ENCODE measurements at regions not wholly inside any gene's neighbourhood (a gene's known extent, or its start where the extent isn't known, plus 50 kb on each side); places are given as distances from the start of the nearest gene placed in this dataset.

GRCh38 chr13:23007426-23007825, 173.4 kb upstream of the SGCG start:
- POLR2A ChIA-PET (ENCODE audit: unreplicated experiment), result no interaction called here

More at GRCh38 chr13:23007426-23007825, 173.4 kb upstream of the SGCG start:
- Histone ChIP-seq H3K14ac (replicated peaks; ENCODE audit: low read depth, low read length) (no peak overlapping the region), H3K27me3 (ENCODE audit: control insufficient read depth, insufficient read depth, low read length) (no peaks in the 10 kb centered on the region), H2AK5ac (ENCODE audit: low read depth, low read length) (no peak overlapping the region), H2AFZ (replicated peaks; ENCODE audit: low read length, poor library complexity) (no peak overlapping the region), H3K79me1 (ENCODE audit: low read depth in 1 of 2, low read length in 2 of 2) (no peaks in the 10 kb centered on the region), H2BK20ac (ENCODE audit: low read depth, low read length) (no peak overlapping the region), H3K56ac (ENCODE audit: extremely low read depth, insufficient read depth, low read length) (no peak overlapping the region), H4K8ac (ENCODE audit: low read depth in 2 of 2, low read length in 2 of 2) (no peak overlapping the region), H3K27ac (ENCODE audit: insufficient read depth, low read length) (no peak overlapping the region), H3K9me1 (ENCODE audit: insufficient read depth, low read length) (no peaks in the 10 kb centered on the region), H3K4ac (ENCODE audit: low read depth, low read length) (no peak overlapping the region), H2BK15ac (ENCODE audit: low read depth, low read length) (no peak overlapping the region), H2BK120ac (ENCODE audit: low read depth, low read length) (no peak overlapping the region), H3K4me1 (ENCODE audit: control insufficient read depth, insufficient read depth, low read length) (no peaks in the 10 kb centered on the region), H2BK5ac (ENCODE audit: low read depth, low read length, poor library complexity, severe bottlenecking) (no peak overlapping the region), H4K91ac (ENCODE audit: insufficient read depth, low read depth, low read length) (no peak overlapping the region), H2AK9ac (replicated peaks; ENCODE audit: low read depth, low read length, poor library complexity) (no peak overlapping the region), H4K5ac (ENCODE audit: low read depth, low read length) (no peak overlapping the region), H3K9me3 (ENCODE audit: control insufficient read depth, insufficient read depth, low read length) (no peaks in the 10 kb centered on the region), H3K9ac (ENCODE audit: low read depth, low read length) (no peak overlapping the region), H3K23ac (ENCODE audit: low read depth, low read length) (no peak overlapping the region), H4K20me1 (ENCODE audit: insufficient read depth, low read length) (no peaks in the 10 kb centered on the region), H3K18ac (ENCODE audit: low read depth, low read length) (no peak overlapping the region), H3K36me3 (ENCODE audit: control insufficient read depth, insufficient read depth, low read length) (no peaks in the 10 kb centered on the region), H3K4me2 (ENCODE audit: low read depth, low read length) (no peak overlapping the region), H3K4me3 (ENCODE audit: insufficient read depth, low read depth, low read length) (no peak overlapping the region)
- CTCF ChIA-PET, result interaction anchor here (0.8 kb wide), 1 partner anchor 14 kb away, joined by 3 read pairs; no protein-coding TSS in a partner anchor
- DNase-seq, result no peak
- dilution Hi-C loops (cut with HindIII; ENCODE audit: low sequenced_read_pairs, unreplicated experiment) (no loop called here), in situ Hi-C loops (cut with MboI; ENCODE audit: low sequenced_read_pairs) (no loop called here), intact Hi-C loops (cut with micrococcal nuclease) (no loop called here)
- BruUV-seq (replicated peaks), result no TSS peak
- no CpG with 5 or more reads among the region's 7 CpGs for WGBS, 2 experiments (ENCODE audit: extremely low coverage in 2 of 2, insufficient read length in 1 of 2)
- ATAC-seq (ENCODE audit: low read depth), result no peak
- TF ChIP-seq CTCF (conservative IDR thresholded peaks at IDR 0.05; ENCODE audit: low read depth, low read length) (no peak), CEBPB (IDR thresholded peaks at IDR 0.05; ENCODE audit: low read depth, low read length) (no peak), MAFK (IDR thresholded peaks at IDR 0.05; ENCODE audit: low read depth, low read length) (no peak), RCOR1 (IDR thresholded peaks at IDR 0.05; ENCODE audit: insufficient replicate concordance, low read length) (no peak), USF2 (IDR thresholded peaks at IDR 0.05; ENCODE audit: low read depth, low read length) (no peak), MAZ (IDR thresholded peaks at IDR 0.05; ENCODE audit: borderline replicate concordance, low read depth, low read length) (no peak), BHLHE40 (IDR thresholded peaks at IDR 0.05; ENCODE audit: low read depth, low read length) (no peak), RAD21 (IDR thresholded peaks at IDR 0.05; ENCODE audit: low read length) (no peak), CHD1 (IDR thresholded peaks at IDR 0.05; ENCODE audit: low read depth, low read length) (no peak)
